HCT116 (cell line): ENCODE measurements at regions not wholly inside any gene's neighbourhood (a gene's known extent, or its start where the extent isn't known, plus 50 kb on each side); places are given as distances from the start of the nearest gene placed in this dataset.

ENCODE experiments used
- ATAC-seq: fragments of 200-7000 bp; cut with Tn5 transposase; 2 replicates; pipeline ENCODE4 v1.9.1; 2020; ENCODE audit warnings: mild to moderate bottlenecking, moderate library complexity
- BruUV-seq: library from RNA; stranded (reverse); fragments of 400-500 nt; replicated peaks from 2 replicates; lab custom pipeline; 2021; lab: Mats Ljungman, UMichigan
- CTCF ChIA-PET: fragments of 300-600 bp; sonication (Branson Sonifier 250); formaldehyde crosslinking; loops from one replicate; lab custom pipeline; 2021; ENCODE audit warnings: antibody characterized with exemption; lab: Charles Lee
- POLR2A ChIA-PET: fragments of 300-600, 350-600 bp; sonication (Branson Sonifier 250); formaldehyde crosslinking; loops from one replicate; lab custom pipeline; 2021; ENCODE audit warnings: antibody characterized with exemption; lab: Charles Lee
- RAD21 ChIA-PET, 2 experiments: fragments of 300-600 bp; sonication (Branson Sonifier 250); formaldehyde crosslinking; loops; one replicate each; lab custom pipeline; 2023; ENCODE audit warnings: low total read pairs in 2 of 2; ENCODE audit not compliant: uncharacterized antibody in 2 of 2, unreplicated experiment in 2 of 2, low non-redundant PET in 1 of 2; lab: Charles Lee
- DNase-seq: peaks from one replicate; pipeline ENCODE4 v3.0.0-alpha.2; 2010; ENCODE audit warnings: low read depth, low spot score
- H2AFZ ChIP-seq: fragments of 200-600 bp; shearing (Covaris generic), sonication (generic); 2 replicates; pipeline ENCODE4 v1.6.1; 2017; ENCODE audit warnings: low read depth, mixed run types, mixed read lengths, antibody characterized with exemption, low read length; ENCODE audit not compliant: poor library complexity, severe bottlenecking
- H3K27ac ChIP-seq: 2 replicates; pipeline ENCODE4 v1.5.1; 2012; ENCODE audit warnings: low read depth, low read length
- H3K27me3 ChIP-seq: fragments of 200-600 bp; sonication (generic); 2 replicates; pipeline ENCODE4 v1.6.1; 2016; ENCODE audit warnings: mixed run types, low read length, mixed read lengths; ENCODE audit not compliant: insufficient read depth
- H3K36me3 ChIP-seq, 2 experiments: fragments of 200-500 bp in 1 of 2; fragments of 200-600 bp in 1 of 2; sonication (Bioruptor generic) in 1 of 2; sonication (generic) in 1 of 2; 2 replicates each; pipeline versions ENCODE4 v1.5.1 to v1.6.1; 2014 to 2016; ENCODE audit warnings: low read length in 2 of 2, inconsistent platforms in 1 of 2, mixed read lengths in 1 of 2, mixed run types in 1 of 2; ENCODE audit not compliant: insufficient read depth in 2 of 2, control insufficient read depth in 1 of 2
- H3K4me1 ChIP-seq, 2 experiments: fragments of 200-600 bp in 1 of 2; sonication (generic) in 1 of 2; 2 replicates each; pipeline versions ENCODE4 v1.5.1 to v1.6.1; 2012 to 2017; ENCODE audit warnings: low read length in 2 of 2, inconsistent platforms in 1 of 2, mild to moderate bottlenecking in 1 of 2, mixed read lengths in 1 of 2, mixed run types in 1 of 2, moderate library complexity in 1 of 2; ENCODE audit not compliant: insufficient read depth in 2 of 2, control insufficient read depth in 1 of 2
- H3K4me2 ChIP-seq: fragments of 200-600 bp; sonication (generic); 2 replicates; pipeline ENCODE4 v1.6.1; 2017; ENCODE audit warnings: mixed run types, low read length, mixed read lengths
- H3K4me3 ChIP-seq, 2 experiments: fragments of 200-600 bp in 1 of 2; sonication (generic) in 1 of 2; replicated peaks in 1 of 2; 2 replicates each; pipeline ENCODE4 v1.5.1; 2011 to 2016; ENCODE audit warnings: low read length in 2 of 2, control low read depth in 1 of 2, low read depth in 1 of 2, mild to moderate bottlenecking in 1 of 2, mixed read lengths in 1 of 2, mixed run types in 1 of 2
- H3K79me2 ChIP-seq: fragments of 200-600 bp; sonication (generic); 2 replicates; pipeline ENCODE4 v1.6.1; 2017; ENCODE audit warnings: mild to moderate bottlenecking, mixed run types, low read length, moderate library complexity, mixed read lengths; ENCODE audit not compliant: insufficient read depth
- H3K9ac ChIP-seq: fragments of 200-600 bp; sonication (generic); 2 replicates; pipeline ENCODE4 v1.6.1; 2016; ENCODE audit warnings: low read length, mixed read lengths
- H3K9me2 ChIP-seq: fragments of 200-600 bp; sonication (generic), shearing (Covaris generic); 2 replicates; pipeline ENCODE4 v1.6.1; 2017; ENCODE audit warnings: mixed run types, mild to moderate bottlenecking, moderate library complexity; ENCODE audit not compliant: insufficient read depth
- H3K9me3 ChIP-seq, 2 experiments: fragments of 200-500 bp in 1 of 2; fragments of 200-600 bp in 1 of 2; sonication (Bioruptor generic) in 1 of 2; sonication (generic) in 1 of 2; 2 replicates each; pipeline ENCODE4 v1.6.1; 2014 to 2017; ENCODE audit warnings: low read length in 2 of 2, mixed read lengths in 2 of 2, inconsistent platforms in 1 of 2, low read depth in 1 of 2, mild to moderate bottlenecking in 1 of 2, mixed run types in 1 of 2, moderate library complexity in 1 of 2; ENCODE audit not compliant: control insufficient read depth in 1 of 2, insufficient read depth in 1 of 2
- H4K20me1 ChIP-seq: fragments of 200-600 bp; sonication (generic), shearing (Covaris generic); 2 replicates; pipeline ENCODE4 v1.6.1; 2017; ENCODE audit warnings: mixed run types, mild to moderate bottlenecking, moderate library complexity; ENCODE audit not compliant: insufficient read depth
- CBX3 ChIP-seq: IDR thresholded peaks from 2 replicates; pipeline ENCODE4 v1.6.1; 2012; ENCODE audit warnings: low read depth
- CEBPB ChIP-seq: IDR thresholded peaks from 2 replicates; pipeline ENCODE4 v1.6.1; 2012; ENCODE audit warnings: low read depth
- EGR1 ChIP-seq: IDR thresholded peaks from 2 replicates; pipeline ENCODE4 v1.6.1; 2012; ENCODE audit warnings: low read depth
- EZH2 ChIP-seq: fragments of 200-600 bp; sonication (generic); IDR thresholded peaks from 2 replicates; pipeline ENCODE4 v1.6.1; 2017; ENCODE audit warnings: antibody characterized with exemption, mixed run types
- EZH2phosphoT487 ChIP-seq: fragments of 200-600 bp; IDR thresholded peaks from 2 replicates; pipeline ENCODE4 v1.6.1; 2018; ENCODE audit warnings: antibody characterized with exemption, borderline replicate concordance
- FOSL1 ChIP-seq: IDR thresholded peaks from 2 replicates; pipeline ENCODE4 v1.6.1; 2012; ENCODE audit warnings: low read depth
- JUND ChIP-seq: IDR thresholded peaks from 2 replicates; pipeline ENCODE4 v1.6.1; 2012
- POLR2A ChIP-seq: IDR thresholded peaks from 2 replicates; pipeline ENCODE4 v1.7.0; 2011; ENCODE audit warnings: borderline replicate concordance; ENCODE audit not compliant: insufficient read depth, insufficient read length; ENCODE audit errors: extremely low read depth
- POLR2AphosphoS5 ChIP-seq: IDR thresholded peaks from 2 replicates; pipeline ENCODE4 v1.6.1; 2011; ENCODE audit warnings: mild to moderate bottlenecking, low read depth, low read length, moderate library complexity
- SIN3A ChIP-seq: IDR thresholded peaks from 2 replicates; pipeline ENCODE4 v1.6.1; 2012; ENCODE audit warnings: low read depth
- SP1 ChIP-seq: IDR thresholded peaks from 2 replicates; pipeline ENCODE4 v1.6.1; 2012; ENCODE audit warnings: low read depth
- SRF ChIP-seq: IDR thresholded peaks from 2 replicates; pipeline ENCODE4 v1.6.1; 2012; ENCODE audit warnings: low read depth
- TCF7L2 ChIP-seq: IDR thresholded peaks from 2 replicates; pipeline ENCODE4 v1.7.0; 2011; ENCODE audit warnings: borderline replicate concordance, inconsistent platforms; ENCODE audit not compliant: insufficient read depth, insufficient read length; ENCODE audit errors: extremely low read depth
- YY1 ChIP-seq: IDR thresholded peaks from 2 replicates; pipeline ENCODE4 v1.6.1; 2011; ENCODE audit warnings: low read length, low read depth, moderate library complexity, mild to moderate bottlenecking; ENCODE audit not compliant: insufficient replicate concordance; ENCODE audit errors: extremely low read depth
- ZBTB33 ChIP-seq: IDR thresholded peaks from 2 replicates; pipeline ENCODE4 v1.6.1; 2011; ENCODE audit warnings: mild to moderate bottlenecking, low read length, moderate library complexity; ENCODE audit not compliant: insufficient replicate concordance; ENCODE audit errors: extremely low read depth
- ZFX ChIP-seq: fragments of 450-650 bp; IDR thresholded peaks from 2 replicates; pipeline ENCODE4 v1.6.1; 2017
- ZNF274 ChIP-seq: fragments of 200-500 bp; sonication (Bioruptor generic); IDR thresholded peaks from 2 replicates; pipeline ENCODE4 v1.6.1; 2014; ENCODE audit warnings: mild to moderate bottlenecking, low read depth, low read length, inconsistent platforms
- intact Hi-C: fragments of 100-400 bp; cut with micrococcal nuclease; formaldehyde crosslinking; loops from 2 replicates; pipeline ENCODE4 v1.10.0; 2022
- TF ChIP-seq, protein P1 (sequence below): IDR thresholded peaks from 2 replicates; pipeline ENCODE4 v1.6.1; 2012
- TF ChIP-seq, protein P2 (sequence below): IDR thresholded peaks from 2 replicates; pipeline ENCODE4 v1.6.1; 2012

GRCh38 chr3:18012436-18012835 lies 270.0 kb upstream of the TBC1D5 start:
- no peak overlapping the region for H3K9ac ChIP-seq
- no peak overlapping the region for H3K4me2 ChIP-seq
- intact Hi-C loops: no loop called here
- H4K20me1 ChIP-seq: no peaks in the 10 kb centered on the region
- BruUV-seq: no TSS peak
- H3K27me3 ChIP-seq: no peaks in the 10 kb centered on the region
- no peaks in the 10 kb centered on the region for H3K9me3 ChIP-seq
- H3K27ac ChIP-seq: no peak overlapping the region
- no peaks in the 10 kb centered on the region for H3K36me3 ChIP-seq
- TF ChIP-seq POLR2AphosphoS5 (no peak), SRF (no peak), EZH2phosphoT487 (no peak), ZNF274 (no peak), ZFX (no peak)
- no peak for DNase-seq
- H3K4me3 ChIP-seq: no peak overlapping the region
- ATAC-seq: no peak
- H3K79me2 ChIP-seq: no peaks in the 10 kb centered on the region
- RAD21 ChIA-PET: no interaction called here
- H2AFZ ChIP-seq: no peak overlapping the region
- POLR2A ChIA-PET: no interaction called here
- H3K9me2 ChIP-seq: no peaks in the 10 kb centered on the region
- no peaks in the 10 kb centered on the region for H3K4me1 ChIP-seq
- CTCF ChIA-PET: no interaction called here

DNA sequence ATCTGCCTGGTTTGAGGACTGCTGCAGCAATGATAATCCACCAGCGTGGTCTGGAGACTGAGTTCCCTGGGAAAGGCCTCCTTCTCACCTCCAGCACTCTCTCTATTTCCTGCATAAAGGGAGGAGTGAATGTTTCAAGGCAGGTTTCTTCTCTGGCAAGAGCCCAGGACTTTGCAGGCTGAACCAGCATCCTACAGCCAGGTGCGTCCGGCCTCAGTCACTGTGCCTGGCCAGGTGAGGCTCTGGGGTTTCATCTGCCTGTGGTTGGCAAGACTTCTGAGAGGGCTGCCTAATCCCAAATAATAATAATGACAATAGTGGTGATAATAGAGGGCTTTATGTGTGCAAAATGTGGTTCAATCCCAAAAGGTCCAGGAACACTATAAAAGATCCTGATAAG lies 269.0 kb upstream of the TBC1D5 start:
- DNase-seq (no peak), ATAC-seq (no peak)
- no TSS peak for BruUV-seq
- Histone ChIP-seq H3K9me3 (no peaks in the 10 kb centered on the region), H3K9me2 (no peaks in the 10 kb centered on the region), H3K4me3 (no peak overlapping the region), H3K27me3 (no peaks in the 10 kb centered on the region), H3K79me2 (no peaks in the 10 kb centered on the region), H3K36me3 (no peaks in the 10 kb centered on the region), H3K4me2 (no peak overlapping the region), H3K4me1 (no peaks in the 10 kb centered on the region), H2AFZ (no peak overlapping the region), H4K20me1 (no peaks in the 10 kb centered on the region), H3K9ac (no peak overlapping the region), H3K27ac (no peak overlapping the region)
- POLR2A ChIA-PET: no interaction called here
- intact Hi-C loops: no loop called here
- RAD21 ChIA-PET: no interaction called here
- CTCF ChIA-PET: no interaction called here
- no peak for TF ChIP-seq TCF7L2
- TF ChIP-seq SIN3A: no peak
- no peak for TF ChIP-seq EGR1
- TF ChIP-seq EZH2: no peak
- no peak for TF ChIP-seq CEBPB
- TF ChIP-seq EZH2phosphoT487: no peak
- TF ChIP-seq ZFX: no peak
- TF ChIP-seq POLR2AphosphoS5: no peak
- TF ChIP-seq YY1: no peak
- TF ChIP-seq, protein P1, sequence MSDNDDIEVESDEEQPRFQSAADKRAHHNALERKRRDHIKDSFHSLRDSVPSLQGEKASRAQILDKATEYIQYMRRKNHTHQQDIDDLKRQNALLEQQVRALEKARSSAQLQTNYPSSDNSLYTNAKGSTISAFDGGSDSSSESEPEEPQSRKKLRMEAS: no peak
- no peak for TF ChIP-seq ZBTB33
- no peak for TF ChIP-seq SP1
- no peak for TF ChIP-seq SRF
- TF ChIP-seq ZNF274: no peak
- TF ChIP-seq JUND: no peak
- no peak for TF ChIP-seq POLR2A
- TF ChIP-seq FOSL1: no peak
- TF ChIP-seq CBX3: no peak
- TF ChIP-seq, protein P2, sequence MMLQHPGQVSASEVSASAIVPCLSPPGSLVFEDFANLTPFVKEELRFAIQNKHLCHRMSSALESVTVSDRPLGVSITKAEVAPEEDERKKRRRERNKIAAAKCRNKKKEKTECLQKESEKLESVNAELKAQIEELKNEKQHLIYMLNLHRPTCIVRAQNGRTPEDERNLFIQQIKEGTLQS: no peak
